ENCODE measurements at regions not wholly inside any gene's neighbourhood (a gene's known extent, or its start where the extent isn't known, plus 50 kb on each side); places are given as distances from the start of the nearest gene placed in this dataset.

DNA sequence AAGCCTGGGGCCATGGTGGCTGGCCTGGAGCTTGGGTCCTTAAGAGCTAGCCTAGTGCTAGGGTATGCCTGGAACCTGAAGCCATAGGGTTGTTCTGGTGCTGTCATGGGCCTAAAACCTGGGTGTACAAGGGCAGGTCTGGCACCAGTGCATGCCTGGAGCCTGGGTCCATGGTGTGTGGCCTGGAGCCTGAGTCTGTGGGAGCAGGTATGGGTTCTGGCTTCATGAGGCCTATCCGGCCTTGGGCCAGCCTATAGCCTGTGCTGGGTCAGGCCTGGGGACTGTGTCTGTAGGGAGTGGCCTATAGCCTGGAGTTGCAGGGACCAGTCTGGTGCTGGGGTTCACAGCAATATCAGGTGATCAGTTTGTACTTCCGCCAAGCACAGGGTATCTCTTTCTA lies 347.2 kb upstream of the MEF2C start:
- no peak overlapping the region for H2BK120ac ChIP-seq (ENCODE audit: low read depth, low read length)
- POLR2A ChIA-PET (ENCODE audit: unreplicated experiment), result no interaction called here
- in situ Hi-C loops (cut with MboI; ENCODE audit: low sequenced_read_pairs), result no loop called here

More for the DNA sequence above, 347.2 kb upstream of the MEF2C start:
- H2BK5ac ChIP-seq (ENCODE audit: low read depth, low read length, poor library complexity, severe bottlenecking), result no peak overlapping the region
- no peaks in the 10 kb centered on the region for H3K9me1 ChIP-seq (ENCODE audit: insufficient read depth, low read length)
- no peaks in the 10 kb centered on the region for H3K27me3 ChIP-seq (ENCODE audit: control insufficient read depth, insufficient read depth, low read length)
- ATAC-seq (ENCODE audit: low read depth), result no peak
- DNase-seq, result no peak
- H3K4me3 ChIP-seq (ENCODE audit: insufficient read depth, low read depth, low read length), result no peak overlapping the region
- H3K23ac ChIP-seq (ENCODE audit: low read depth, low read length), result no peak overlapping the region
- H3K9me3 ChIP-seq (ENCODE audit: control insufficient read depth, insufficient read depth, low read length), result no peaks in the 10 kb centered on the region
- H3K79me1 ChIP-seq (ENCODE audit: low read depth in 1 of 2, low read length in 2 of 2), result no peaks in the 10 kb centered on the region
- no peak overlapping the region for H3K4me2 ChIP-seq (ENCODE audit: low read depth, low read length)
- no peak overlapping the region for H2AFZ ChIP-seq (replicated peaks; ENCODE audit: low read length, poor library complexity)
- CTCF ChIA-PET, result no interaction called here
- no peak overlapping the region for H2AK5ac ChIP-seq (ENCODE audit: low read depth, low read length)
- H3K56ac ChIP-seq (ENCODE audit: extremely low read depth, insufficient read depth, low read length), result no peak overlapping the region
- no peak overlapping the region for H3K14ac ChIP-seq (replicated peaks; ENCODE audit: low read depth, low read length)
- dilution Hi-C loops (cut with HindIII; ENCODE audit: low sequenced_read_pairs, unreplicated experiment) (no loop called here), intact Hi-C loops (cut with micrococcal nuclease) (no loop called here)
- H3K27ac ChIP-seq (ENCODE audit: insufficient read depth, low read length), result no peak overlapping the region
- no peaks in the 10 kb centered on the region for H3K4me1 ChIP-seq (ENCODE audit: control insufficient read depth, insufficient read depth, low read length)
- H2BK20ac ChIP-seq (ENCODE audit: low read depth, low read length), result no peak overlapping the region
- no peaks in the 10 kb centered on the region for H3K36me3 ChIP-seq (ENCODE audit: control insufficient read depth, insufficient read depth, low read length)
- H3K4ac ChIP-seq (ENCODE audit: low read depth, low read length), result no peak overlapping the region
- no peak overlapping the region for H4K8ac ChIP-seq (ENCODE audit: low read depth in 2 of 2, low read length in 2 of 2)
- no TSS peak for BruUV-seq (replicated peaks)
- no peak overlapping the region for H3K9ac ChIP-seq (ENCODE audit: low read depth, low read length)
- no peak overlapping the region for H4K91ac ChIP-seq (ENCODE audit: insufficient read depth, low read depth, low read length)
- no peak overlapping the region for H4K5ac ChIP-seq (ENCODE audit: low read depth, low read length)
- H2AK9ac ChIP-seq (replicated peaks; ENCODE audit: low read depth, low read length, poor library complexity), result no peak overlapping the region
- H4K20me1 ChIP-seq (ENCODE audit: insufficient read depth, low read length), result no peaks in the 10 kb centered on the region
- TF ChIP-seq BHLHE40 (IDR thresholded peaks at IDR 0.05; ENCODE audit: low read depth, low read length) (no peak), POLR2A (IDR thresholded peaks at IDR 0.05; ENCODE audit: low read depth, low read length) (no peak), MAZ (IDR thresholded peaks at IDR 0.05; ENCODE audit: borderline replicate concordance, low read depth, low read length) (no peak), NFE2L2 (IDR thresholded peaks at IDR 0.05; ENCODE audit: low read depth, low read length) (no peak), CEBPB (IDR thresholded peaks at IDR 0.05; ENCODE audit: low read depth, low read length) (no peak), MAFK (IDR thresholded peaks at IDR 0.05; ENCODE audit: low read depth, low read length) (no peak), RAD21 (IDR thresholded peaks at IDR 0.05; ENCODE audit: low read length) (no peak), RCOR1 (IDR thresholded peaks at IDR 0.05; ENCODE audit: insufficient replicate concordance, low read length) (no peak), CHD1 (IDR thresholded peaks at IDR 0.05; ENCODE audit: low read depth, low read length) (no peak), USF2 (IDR thresholded peaks at IDR 0.05; ENCODE audit: low read depth, low read length) (no peak)
- 83% methylated on average over 1 of the region's 2 CpGs; no CpG with 5 or more reads in 1 of the 2 experiments for WGBS, 2 experiments (ENCODE audit: extremely low coverage in 2 of 2, insufficient read length in 1 of 2)
- no peak overlapping the region for H3K18ac ChIP-seq (ENCODE audit: low read depth, low read length)
- H2BK15ac ChIP-seq (ENCODE audit: low read depth, low read length), result no peak overlapping the region
